GM19025 (cell line): ENCODE measurements at regions not wholly inside any gene's neighbourhood (a gene's known extent, or its start where the extent isn't known, plus 50 kb on each side); places are given as distances from the start of the nearest gene placed in this dataset.
"Not testable (repeated sequence)": the region's sequence is repeated elsewhere in the genome, so short reads cannot be mapped to it uniquely, and the experiment has no call there.

Experiments used
- ATAC-seq: cut with Tn5 transposase; IDR thresholded peaks from one replicate; pipeline ENCODE4 v1.9.1; 2021; ENCODE audit warnings: mild to moderate bottlenecking, low read depth, moderate library complexity; ENCODE audit not compliant: unreplicated experiment

DNA sequence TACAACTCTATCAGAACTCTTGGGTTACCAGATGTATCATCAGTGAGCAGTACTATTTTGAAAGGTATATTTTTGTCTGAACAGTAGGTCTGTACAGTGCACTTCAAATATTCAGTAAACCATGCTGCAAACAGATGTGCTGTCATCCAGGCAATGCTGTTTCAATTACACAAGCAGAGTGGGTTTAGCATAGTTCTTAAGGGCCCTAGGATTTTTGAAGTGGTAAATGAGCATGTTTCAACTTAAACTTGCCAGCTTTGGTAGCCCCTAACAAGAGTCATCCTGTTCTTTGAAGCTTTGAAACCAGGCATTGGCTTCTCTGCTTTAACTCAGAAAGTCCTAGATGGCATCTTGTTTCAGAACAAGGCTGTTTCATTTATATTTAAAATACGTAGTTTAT lies 1519.9 kb downstream of the SUCLG1 start:
- ATAC-seq = no peak

DNA sequence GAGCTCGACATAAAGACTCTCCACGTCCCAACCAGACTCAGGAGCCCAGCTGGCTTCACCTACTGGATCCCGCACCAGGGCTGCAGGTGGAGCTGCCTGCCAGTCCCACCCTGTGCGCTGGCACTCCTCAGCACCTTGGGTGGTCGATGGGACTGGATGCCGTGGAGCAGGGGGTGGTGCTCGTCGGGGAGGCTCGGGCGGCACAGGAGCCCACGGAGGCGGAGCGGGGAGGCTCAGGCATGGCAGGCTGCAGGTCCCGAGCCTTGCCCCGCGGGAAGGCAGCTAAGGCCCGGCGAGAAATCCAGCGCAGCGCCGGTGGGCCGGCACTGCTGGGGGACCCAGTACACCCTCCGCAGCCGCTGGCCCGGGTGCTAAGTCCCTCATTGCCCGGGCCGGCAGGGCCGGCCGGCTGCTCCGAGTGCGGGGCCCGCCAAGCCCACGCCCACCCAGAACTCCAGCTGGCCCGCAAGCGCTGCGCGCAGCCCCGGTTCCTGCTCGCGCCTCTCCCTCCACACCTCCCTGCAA lies 1520.7 kb downstream of the SUCLG1 start:
- ATAC-seq = not testable (repeated sequence)

DNA sequence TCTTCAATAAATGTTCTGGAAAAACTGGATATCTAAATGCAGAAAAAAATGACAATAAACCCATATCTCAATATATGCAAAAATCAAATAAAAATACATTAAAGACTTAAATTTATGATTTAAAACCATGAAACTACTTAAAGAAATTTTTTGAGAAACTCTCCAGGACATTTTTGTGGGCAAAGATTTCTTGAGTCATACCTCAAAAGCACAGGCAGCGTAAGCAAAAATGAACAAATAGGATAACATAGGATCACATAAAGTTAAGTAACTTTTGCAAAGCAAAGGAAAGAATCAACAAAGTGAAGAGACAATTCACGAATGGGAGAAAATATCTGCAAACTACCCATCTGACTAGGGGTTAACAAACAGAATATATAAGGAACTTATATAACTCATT lies 1545.5 kb downstream of the SUCLG1 start:
- no peak for ATAC-seq

DNA sequence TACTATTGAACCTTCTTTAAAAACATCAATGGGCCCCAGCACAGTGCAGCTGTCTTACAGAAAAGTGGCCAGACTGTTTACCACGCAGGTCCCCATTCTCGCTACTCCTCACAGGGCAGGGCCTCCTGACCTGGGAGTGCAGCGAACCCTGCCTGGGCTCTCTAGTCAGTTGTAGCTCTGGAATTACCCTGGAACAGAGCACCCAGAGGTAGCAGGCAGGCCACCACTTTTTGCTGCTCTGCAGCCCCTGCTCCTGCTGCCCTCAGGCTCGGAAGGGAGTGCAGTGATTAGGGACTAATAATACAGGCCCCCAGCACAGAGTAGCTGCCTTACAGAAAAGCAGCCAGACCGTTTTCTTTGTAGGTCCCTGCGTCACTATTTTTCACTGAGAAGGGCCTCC lies 1563.0 kb downstream of the SUCLG1 start:
- no peak for ATAC-seq

DNA sequence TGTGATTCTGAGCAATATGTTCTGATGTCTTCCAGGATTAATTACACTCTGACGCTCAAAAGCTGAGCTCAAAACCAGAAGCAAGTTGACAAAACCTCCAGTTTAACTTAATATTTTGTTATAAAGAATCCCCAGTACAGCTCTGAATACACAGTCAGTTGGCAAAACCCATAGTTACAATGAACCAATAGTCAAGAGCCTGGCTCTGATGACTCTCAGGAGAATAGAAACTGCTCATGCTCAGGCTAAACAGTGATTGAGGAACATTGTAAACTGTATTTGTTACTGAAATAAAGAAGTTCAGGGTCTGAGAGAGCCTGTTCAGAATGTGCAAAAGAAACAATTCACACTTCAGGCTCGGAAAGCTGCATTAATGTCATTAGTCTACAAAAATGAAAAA lies 1565.9 kb downstream of the SUCLG1 start:
- ATAC-seq = no peak

DNA sequence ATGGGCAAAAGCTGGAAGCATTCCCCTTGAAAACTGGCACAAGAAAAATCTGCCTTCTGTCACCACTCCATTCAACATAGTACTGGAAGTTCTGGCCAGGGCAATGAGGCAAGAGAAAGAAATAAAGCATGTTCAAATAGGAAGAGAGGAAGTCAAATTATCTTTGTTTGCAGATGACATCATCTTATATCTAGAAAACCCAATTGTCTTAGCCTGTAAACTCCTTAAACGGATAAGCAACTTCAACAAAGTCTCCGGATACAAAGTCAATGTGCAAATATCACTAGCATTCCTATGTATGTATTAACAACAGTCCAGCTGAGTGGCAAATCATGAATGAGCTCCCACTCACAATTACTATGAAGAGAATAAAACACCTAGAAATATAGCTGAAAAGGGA lies 1579.3 kb downstream of the SUCLG1 start:
- ATAC-seq = no peak

DNA sequence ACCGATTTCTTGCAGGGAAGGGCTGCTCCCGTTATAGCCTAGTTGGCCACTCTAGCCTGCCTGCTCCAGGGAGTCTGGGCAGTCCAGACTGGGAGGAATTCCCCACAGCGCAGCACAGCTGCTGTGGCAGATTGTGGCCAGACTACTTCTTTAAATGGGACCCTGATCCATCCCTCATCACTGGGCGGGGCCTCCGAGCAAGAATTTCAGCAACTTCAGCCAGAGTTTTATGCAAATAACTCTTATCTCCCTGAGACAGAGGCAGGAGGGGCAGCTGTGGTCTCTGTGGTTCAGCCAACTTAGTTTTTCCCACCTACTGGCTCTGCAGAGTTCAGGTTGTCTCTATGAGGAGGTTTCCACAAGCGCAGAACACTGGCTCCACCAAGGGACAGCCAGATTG lies 1583.2 kb downstream of the SUCLG1 start:
- ATAC-seq = no peak

DNA sequence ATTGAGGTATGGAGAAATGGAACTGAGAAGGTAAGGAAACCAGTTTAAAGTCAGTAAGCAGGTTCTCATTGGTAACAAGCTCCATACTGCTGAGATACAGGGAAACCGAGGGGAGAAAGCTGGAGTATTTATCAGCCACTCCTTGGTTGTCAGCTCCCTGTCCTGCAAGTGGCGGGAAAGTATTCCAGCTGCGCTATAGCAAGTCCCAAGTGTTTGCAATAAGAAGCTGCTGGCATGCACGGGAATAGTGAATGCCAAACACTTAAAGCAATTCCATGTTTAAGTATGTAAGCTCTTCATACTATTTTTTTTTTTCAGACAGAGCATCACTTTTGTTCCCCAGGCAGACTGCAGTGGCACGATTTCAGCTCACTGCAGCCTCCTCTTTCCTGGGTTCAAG lies 1601.1 kb downstream of the SUCLG1 start:
- ATAC-seq = no peak

DNA sequence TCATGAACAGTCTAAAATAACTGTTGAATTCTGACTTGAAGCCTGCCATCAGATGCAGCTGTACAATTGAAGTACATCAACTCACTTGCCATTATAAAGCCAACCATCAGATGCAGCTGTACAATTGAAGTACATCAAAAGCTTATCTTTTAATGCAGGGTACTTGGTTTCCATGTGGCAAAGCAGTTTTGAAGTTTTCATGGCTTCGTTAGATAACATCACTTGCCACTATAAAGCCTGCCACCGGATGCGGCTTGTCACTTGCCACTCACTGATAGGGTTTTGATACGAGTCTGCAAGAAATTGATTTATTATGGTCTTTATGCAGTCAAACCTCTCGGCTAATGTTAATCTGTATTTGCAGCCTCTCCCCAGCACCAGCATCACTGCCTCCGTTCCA lies 1605.8 kb downstream of the SUCLG1 start:
- ATAC-seq = no peak

DNA sequence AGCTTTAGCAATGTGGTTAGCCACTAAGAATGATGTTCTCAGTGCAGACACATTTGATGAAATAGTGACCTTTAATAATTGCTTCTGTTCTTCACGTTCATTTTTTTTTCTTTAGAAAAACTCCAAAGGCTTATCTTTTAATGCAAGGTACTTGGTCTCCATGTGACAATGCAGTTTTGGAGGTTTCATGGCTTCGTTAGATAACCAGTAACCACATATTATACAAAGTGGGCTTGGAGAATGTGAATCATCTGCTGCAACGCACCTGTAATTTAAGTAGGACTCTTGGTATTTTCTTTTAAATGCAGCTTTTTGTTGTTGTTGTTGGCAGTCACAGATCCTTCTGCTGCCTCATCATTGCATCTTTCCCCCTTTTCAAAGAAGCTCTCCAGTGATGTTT lies 1606.3 kb downstream of the SUCLG1 start:
- no peak for ATAC-seq

DNA sequence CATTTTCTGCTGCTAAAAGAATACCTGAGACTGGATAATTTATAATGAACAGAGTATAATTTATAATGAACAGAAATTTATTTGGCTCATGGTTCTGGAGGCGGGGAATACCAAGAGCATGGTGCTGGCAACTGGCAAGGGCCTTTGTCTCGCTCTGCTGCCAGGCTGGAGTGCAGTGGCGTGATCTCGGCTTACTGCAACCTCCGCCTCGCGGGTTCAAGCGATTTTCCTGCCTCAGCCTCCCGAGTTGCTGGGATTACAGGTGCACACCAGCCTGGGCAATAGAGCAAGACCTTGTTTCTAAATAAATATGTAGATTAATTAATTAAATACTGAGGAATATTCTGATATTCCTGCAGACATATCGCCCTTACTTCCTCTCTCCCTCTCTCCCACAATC lies 1610.8 kb downstream of the SUCLG1 start:
- ATAC-seq = no peak

DNA sequence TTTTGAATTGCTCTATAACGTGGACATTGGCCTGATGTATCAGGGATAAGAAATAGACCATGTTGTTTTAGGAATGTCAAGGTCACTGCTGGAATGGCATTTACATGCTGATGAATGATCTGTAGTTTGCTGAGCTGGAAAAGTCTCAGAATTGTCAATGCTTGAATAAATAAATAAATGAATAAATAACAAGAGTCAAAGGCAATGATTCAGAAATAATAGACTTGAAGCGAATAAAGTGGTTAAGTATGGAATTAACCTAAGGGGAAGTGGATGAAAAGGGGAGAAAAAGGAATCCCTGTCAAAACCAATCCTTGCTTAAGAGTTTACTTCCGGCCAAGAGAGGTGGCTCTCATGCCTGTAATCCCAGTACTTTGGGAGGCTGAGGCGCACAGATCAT lies 1620.0 kb downstream of the SUCLG1 start:
- ATAC-seq = no peak

DNA sequence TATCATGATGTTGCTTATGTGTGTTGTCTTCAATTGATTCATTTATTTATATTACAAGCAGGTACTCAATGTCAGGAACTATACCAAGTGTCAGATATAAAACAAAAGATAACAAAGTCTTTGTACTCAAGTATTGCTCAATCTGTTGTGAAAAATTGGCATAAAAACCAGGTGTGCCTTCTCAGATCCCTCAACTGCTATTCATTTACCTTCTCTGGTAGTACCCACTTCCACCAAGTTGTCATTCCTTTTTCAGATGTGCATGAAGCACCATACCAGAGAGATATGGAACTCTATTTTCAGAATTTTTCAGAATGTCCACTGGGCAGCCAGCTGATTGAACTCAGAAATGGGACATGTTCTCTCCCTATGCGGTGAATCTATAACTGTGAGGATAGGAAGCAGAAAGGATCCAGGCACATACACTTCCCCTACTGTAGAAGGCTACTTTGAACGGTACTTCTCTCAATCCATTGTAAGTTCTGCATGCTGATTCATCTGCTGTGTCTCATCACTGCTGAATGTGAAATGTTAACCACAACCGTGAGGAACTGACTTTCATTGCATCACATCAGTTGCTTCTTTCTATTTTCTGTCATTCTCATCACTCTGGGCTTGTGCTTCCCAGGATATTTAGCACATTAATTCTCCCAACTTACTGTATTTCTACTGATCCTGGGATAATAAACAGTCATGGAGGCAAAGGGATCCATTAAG lies 1621.3 kb downstream of the SUCLG1 start:
- no peak for ATAC-seq

DNA sequence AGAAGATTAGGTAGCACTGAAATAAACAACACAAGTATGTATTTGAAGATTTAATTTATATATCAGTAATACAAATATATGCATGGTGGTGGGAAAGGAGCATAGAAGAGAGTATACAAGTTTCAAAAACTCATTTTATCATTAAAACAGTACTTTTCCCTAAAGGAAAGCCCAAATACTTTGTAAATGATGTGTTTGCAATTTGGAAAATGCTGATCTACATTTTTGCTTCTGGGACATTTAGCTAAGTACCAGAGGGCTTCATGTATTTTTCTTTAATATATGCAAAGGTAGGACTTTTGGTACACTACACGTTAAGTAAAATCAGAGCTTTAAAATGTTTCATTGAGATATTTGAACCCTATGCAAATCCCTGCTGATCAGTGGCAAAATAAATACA lies 1624.2 kb downstream of the SUCLG1 start:
- ATAC-seq = no peak

DNA sequence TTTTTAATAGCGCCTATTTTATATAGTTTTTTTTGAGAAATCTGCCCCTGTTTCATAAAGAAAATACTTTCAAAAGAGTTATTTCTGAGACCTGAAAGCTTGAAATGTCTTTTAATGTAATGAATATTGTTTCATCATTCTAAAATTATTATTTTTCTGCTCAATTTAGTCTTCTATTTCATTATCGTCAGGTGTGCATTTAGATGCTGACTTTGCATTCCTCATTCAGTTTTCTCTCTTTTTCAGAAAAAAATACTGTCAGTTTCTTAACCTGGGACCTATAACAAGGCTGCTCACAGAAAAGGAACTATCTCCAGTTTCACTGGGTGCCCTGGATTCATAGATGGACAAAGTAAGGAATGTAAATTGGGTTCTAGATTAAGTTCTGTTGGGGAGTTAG lies 1631.7 kb downstream of the SUCLG1 start:
- ATAC-seq = no peak

DNA sequence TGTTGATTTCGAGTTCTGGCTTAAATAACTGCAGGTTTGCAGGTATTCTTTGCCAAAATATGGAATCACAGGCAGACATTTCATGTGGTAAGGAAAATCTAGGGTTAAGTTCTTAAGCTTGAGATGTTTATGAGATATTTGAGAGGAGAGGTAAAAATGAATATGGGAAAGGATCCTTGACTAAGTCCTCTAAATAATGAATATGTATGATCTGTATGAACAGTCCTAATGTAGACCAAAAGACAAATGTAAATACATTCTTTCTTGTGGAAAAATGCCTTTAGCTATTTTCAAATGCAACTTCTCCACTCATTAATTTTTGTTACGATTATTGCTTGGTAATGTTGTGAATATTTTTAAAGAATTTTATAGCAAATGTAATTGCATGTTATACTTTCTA lies 1632.6 kb downstream of the SUCLG1 start:
- no peak for ATAC-seq

DNA sequence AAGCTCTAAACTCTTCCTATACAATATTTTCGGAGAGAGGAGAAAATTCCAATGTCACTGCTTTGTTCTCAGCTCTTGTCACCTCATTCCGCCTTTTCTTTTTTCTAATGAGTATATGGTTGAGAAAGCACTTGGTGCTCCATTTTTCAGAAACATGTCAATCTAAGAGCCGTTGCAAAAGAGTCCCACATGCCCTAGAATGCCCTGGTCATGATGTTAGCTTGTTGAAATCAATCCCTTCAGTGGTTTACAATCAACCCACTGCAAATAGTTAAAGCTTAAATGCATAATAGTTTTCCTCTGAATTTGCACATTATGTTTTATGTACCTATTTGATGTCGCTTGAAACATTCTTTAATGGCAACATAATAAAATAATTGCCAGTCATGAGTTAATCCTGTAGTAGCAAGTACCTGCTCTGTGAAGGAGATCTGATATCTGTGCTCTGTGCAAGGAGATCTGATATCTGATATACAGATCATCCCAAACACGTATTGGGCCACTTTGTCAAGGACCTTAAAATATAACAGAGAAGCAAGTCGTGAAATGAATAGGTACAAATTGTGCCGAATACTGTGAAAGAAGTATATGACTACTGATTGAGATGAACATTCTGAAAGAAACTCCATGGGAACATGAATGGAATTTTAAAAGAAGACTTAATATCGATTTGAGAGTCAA lies 1633.5 kb downstream of the SUCLG1 start:
- ATAC-seq = no peak

DNA sequence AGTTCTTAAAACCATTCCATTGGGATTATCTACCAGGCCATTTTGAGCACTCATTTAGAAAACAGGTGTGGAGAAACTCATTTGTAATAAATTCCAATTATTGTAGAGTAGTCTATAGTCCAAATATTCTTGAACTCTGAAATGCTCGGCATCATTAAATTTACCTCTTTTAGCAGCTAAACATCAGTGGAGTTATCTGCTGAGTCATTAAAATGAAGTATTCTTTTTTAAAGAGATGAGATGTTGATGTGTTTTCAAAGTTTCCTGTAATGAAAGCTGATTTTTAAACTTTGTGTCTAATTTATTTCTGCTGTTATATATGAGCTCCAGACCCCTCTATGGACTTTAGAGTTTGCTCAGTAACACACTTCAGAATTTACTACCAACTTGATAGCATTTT lies 1635.2 kb downstream of the SUCLG1 start:
- no peak for ATAC-seq

DNA sequence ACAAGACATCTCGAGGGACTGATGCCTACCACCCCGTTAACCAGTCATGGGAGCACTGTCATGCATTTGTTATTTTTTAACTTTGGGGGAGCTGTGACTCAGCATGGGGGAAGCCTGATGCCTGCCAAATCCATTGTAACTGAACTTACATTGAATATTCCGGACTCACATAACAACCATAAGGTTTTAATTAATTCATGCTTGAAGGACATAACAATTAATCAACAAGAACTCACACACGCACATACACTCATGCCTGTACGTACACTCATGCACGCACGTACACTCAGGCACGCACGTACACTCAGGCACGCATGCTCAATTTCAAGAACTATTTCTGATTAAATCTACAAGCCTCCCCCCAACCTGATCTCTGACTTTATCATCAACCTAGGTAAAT lies 1639.1 kb downstream of the SUCLG1 start:
- ATAC-seq = no peak

DNA sequence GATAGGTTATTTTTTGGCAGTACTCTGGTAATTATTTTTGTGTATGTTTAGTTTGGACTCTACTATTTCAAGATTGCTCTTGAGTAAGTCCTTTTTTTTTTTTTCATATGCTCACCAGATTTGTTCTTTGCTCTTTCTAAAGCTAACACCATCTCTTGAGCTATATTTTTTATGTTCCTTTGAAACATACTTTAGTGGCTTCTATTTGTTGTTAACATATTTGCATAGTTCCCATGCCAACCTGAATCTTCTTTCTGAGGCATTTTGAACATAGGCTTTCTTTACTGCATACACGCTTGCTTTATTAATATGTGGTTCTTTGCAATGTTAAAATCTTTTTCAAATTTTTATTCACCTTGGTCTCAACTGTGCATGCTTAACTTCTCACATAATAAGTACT lies 1644.9 kb downstream of the SUCLG1 start:
- ATAC-seq = no peak

DNA sequence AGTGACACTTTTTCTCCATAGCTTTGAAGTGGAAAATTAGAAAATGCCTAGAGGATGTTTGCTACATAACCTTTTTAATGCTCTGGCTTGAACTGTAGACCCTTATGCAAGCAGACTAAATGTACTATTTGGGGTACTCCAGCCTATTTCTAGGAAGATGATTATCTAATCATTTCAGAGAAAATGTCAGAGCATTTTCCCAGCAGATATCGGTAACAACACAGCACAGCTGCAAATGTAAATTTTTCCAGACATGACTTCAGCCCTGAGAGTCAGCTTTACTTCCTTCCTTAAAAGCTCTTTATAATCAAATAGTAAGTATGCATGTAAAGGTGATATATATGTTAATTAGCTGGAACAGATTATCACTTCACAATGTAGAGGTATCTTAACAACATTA lies 1647.1 kb downstream of the SUCLG1 start:
- ATAC-seq = no peak

DNA sequence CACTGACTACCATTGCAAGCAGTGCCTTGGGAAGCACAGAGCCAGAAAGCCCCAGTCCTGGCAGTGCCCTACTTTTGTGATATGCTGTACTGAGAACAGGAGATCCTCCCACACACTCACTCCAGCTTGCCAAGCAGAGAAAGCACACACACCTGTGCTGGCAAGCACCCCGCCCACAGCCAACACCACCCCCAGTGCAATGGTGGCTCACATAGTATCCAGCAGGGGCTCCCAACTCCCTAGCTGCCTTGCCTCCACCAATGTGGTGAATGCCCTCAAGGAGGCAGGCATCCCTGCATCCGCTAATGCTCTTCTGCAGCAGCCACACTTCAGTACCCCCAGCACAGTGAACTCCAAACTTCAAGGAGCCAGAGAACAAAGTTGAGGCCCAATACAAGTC lies 1655.8 kb downstream of the SUCLG1 start:
- no peak for ATAC-seq
